ENCODE measurements at regions not wholly inside any gene's neighbourhood (a gene's known extent, or its start where the extent isn't known, plus 50 kb on each side); places are given as distances from the start of the nearest gene placed in this dataset.

- TF ChIP-seq POLR2A (IDR thresholded peaks at IDR 0.05) (no peak), CTCF (IDR thresholded peaks at IDR 0.05) (no peak)
Measured at GRCh38 chr11:19372381-19372780, 131.6 kb upstream of the E2F8 start.
